Left ventricle myocardium superior (tissue), 1 donor: ENCODE measurements at regions not wholly inside any gene's neighbourhood (a gene's known extent, or its start where the extent isn't known, plus 50 kb on each side); places are given as distances from the start of the nearest gene placed in this dataset.

Experiments
- ATAC-seq: fragments of 200-7000 bp; cut with Tn5 transposase; one replicate; pipeline ENCODE4 v1.9.1; 2020; ENCODE audit warnings: mild to moderate bottlenecking, moderate library complexity
- DNase-seq: peaks from one replicate; pipeline ENCODE4 v3.0.0-alpha.2; 2020
- intact Hi-C: fragments of 100-400 bp; cut with micrococcal nuclease; formaldehyde crosslinking; loops from one replicate; pipeline ENCODE4 v1.11.0; 2022
- donor health status: DM: no; HTN: yes; CAD: no; lungs with severe emphysema.

DNA sequence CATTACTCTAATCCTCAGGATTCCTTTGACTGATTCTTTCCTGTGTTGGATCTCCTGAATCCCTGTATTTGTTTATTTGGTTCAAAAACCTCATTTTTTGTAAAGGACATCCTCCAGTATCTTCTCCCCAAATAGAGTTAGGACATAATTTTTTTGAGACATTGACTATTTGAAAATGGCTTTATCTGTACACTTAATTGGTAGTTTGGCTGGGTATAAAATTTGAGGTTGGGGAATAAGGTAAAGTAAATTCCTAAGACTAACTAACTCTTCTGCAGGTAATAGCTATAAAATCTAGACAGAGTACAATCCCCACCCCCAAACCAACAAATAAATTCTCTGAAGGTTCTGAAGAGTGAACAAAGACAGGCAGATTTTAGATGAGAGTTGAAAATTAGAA is 114.4 kb downstream of the CTTN start:
- ATAC-seq (no peak), DNase-seq (no peak)
- intact Hi-C loops = no loop called here

DNA sequence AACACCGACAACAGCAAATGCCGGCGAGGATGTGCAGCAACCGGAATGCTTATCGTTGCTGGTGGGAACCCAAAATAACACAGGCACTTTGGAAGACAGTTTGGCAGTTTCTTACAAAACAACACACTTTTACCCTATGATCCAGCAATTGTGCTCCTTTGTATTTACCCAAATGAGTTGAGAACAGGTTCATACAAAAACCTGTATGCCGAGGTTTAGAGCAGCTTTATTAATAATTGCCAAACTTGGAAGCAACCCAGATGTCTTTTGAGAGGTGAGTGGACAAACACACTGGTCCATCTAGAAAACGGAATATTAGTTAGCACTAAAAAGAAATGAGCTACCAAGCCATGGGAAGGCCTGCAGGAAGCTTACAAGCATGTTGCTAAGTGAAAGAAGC is 118.9 kb downstream of the CTTN start:
- intact Hi-C loops = no loop called here
- DNase-seq = peak; percentile 2
- no peak for ATAC-seq

DNA sequence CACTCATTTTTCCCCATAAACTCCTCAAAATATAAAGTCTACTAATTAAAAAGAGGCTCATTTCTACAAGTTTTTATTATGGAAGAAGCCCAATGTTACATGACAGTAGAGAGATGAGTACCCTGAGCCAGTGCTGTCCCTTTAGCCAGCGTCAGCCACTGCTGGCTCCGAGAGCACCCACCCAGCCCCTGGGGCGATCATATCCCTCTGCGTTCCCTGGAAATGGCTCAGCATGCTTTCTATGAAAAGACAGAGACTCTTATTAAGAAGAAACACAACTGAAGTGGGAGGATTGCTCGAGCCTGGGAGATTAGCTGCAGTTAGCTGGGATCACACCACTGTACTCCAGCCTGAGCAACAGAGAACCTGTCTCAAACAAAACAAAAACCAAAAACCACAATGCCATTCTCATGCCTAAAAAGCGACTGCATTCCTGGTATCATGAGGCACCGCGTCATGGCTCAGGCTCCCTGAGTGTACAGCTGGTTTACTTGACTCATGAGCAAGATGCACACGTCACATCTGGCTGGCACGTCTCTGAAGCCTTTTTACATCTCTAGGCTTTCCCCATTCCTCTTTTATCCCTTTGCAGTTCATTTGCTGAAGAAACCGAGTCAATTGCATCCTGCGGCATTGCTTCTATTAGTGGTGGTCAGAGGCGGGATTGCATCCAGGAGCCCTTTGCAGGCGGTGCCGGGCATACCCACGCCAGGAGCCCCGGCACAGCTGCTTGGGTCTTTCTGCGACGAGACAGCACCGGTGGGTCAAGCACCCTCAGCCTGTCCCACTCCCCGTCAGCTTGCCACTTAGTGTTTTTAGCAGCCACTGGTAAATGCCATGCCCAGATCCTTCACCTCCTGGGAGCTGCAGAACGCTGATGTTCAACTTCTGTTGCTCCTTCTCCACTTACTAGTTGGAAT is 119.9 kb downstream of the CTTN start:
- ATAC-seq = no peak
- intact Hi-C loops = no loop called here
- DNase-seq = peak; percentile 21

DNA sequence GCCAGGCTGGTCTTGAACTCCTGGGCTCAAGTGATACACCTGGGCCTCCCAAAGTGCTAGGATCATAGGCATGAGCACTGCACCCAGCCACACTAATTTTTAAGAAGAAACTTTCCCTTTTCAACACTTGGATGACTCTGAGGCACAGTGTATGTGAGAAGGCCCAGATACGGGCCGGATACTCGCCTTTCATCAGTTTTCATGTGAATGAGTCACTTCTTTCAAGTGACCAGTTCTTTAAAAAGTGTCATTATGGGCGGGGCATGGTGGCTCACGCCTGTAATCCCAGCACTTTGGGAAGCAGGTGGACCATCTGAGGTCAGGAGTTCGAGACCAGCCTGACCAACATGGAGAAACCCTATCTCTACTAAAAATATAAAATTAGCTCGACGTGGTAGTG is 120.8 kb downstream of the CTTN start:
- no peak for DNase-seq
- intact Hi-C loops = no loop called here

DNA sequence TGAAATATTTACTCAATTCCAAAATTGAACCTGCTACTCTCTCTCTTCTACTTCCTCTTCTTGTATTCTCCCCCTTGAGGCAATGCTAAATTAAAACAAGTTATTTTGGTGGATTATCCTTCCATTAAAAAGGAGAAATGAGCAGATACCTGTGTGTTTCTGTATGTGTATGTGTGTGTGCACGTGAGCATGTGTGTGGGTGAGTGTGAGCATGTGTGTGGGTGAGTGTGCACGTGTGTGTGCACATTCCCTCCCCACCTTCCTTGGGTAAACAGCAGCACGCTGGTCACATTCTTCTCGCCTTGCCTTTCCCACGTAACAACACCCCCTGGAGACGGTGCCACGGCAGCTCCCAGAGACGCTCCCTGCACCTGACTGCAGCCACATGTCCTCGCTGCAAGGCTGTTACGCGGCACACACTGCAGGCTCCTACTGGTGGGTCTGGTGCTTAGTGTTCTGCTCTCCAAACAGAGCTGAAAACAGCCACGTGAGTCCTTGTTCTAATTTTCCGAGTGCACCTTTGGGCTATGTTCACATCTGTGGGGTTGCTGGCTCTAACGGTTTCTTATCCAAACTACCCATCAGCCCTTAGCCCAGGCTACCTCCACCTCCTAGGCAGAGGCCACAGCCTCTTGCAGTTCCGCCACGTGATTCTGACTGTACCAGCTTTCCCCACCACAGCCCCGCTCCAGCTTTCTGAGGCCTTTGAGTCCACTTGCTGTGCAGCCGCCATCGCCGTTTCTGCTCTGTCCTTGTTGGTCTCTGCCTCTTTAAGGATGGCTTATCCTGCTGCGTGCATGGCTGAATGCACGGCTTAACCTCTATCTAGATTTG is 123.4 kb downstream of the CTTN start:
- intact Hi-C loops = no loop called here

More for the DNA sequence above, 120.8 kb downstream of the CTTN start:
- ATAC-seq = no peak

DNA sequence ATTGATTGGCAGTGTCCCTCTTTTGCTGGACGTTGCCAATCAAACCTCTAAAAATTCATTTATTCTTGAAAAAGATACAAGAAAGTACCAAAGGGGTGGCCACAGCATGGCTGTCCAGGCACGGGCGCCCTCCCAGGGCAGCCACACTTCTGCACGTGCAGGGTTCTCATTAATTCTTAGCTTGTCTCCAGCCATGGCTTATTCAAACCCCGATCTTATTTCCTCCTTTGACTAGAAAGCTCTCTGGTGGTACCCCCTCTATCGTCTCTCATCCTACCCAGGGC is 123.9 kb downstream of the CTTN start:
- ATAC-seq = no peak
- intact Hi-C loops = no loop called here
- DNase-seq = no peak

More for the DNA sequence above, 123.4 kb downstream of the CTTN start:
- ATAC-seq (no peak), DNase-seq (peak; percentile 14)

DNA sequence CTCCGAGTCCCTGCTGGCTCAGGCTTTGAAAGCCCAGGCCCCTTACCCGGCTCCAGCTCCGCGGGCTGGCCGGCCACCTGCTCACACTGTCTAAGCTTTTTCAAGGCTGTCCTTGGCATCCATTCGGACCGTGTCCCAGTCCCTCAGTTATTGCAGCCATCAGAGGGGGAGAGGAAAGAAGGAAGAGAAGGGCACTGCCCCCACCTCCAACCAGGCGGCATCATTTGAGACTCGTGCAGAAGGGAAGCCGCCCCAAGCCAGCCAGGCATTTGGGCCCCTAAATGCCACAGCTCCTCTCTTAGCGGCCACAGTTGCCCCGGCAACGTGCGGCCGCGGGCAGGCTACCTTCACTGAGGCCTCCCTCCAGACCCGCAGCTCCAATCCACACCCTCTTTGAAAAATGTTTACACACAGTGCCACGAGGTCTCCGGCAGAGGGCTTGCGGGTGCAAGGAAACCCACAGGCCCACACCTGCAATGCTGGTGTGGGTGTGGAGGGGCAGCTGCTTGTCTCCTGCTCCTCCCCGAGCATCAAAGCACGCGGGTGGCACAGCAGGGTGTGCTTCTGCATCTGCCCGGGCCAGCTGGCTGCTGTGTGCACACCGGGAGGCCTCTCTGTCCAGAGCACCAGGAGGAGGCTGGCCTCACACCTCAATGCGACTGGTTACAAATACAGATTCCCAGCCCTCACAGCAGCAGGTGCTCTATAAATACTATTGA is 124.4 kb downstream of the CTTN start:
- intact Hi-C loops = no loop called here
- DNase-seq (peak; percentile 21), ATAC-seq (no peak)

DNA sequence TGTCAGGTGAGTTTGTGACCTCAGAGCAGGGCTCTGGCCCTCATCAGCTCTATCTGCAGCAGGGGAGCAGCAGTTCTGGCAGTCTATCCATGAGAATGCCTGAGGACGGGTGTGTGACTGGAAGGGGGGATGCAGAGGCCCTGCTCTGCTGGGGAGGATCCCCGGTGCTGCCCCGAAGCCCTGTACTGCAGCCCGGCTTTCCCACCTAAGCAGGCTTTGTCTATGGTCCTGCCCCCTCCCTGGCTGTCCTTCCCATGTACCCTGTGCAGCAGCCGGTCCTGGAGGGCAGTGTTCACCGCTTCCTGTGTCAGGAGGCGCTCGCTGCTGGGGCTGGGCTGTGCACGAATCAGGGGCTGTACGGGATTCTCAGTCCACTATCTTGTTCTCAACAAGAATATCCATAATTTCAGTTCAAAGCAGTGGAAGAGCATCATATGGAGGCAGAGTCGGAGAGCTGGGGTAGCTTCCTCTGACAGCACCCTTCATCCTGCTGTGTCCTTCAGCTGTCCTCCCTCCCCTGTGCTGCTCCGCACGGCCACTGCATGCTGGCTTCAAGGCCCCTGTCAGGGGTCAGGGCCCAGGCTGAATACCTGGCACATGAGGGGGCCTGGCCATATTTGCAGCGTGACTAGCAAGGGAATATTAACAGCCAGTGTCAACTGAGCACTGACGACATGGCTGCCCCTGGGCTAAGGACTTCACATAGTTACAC is 125.2 kb downstream of the CTTN start:
- intact Hi-C loops = no loop called here
- ATAC-seq = no peak
- DNase-seq = peak; percentile 19

DNA sequence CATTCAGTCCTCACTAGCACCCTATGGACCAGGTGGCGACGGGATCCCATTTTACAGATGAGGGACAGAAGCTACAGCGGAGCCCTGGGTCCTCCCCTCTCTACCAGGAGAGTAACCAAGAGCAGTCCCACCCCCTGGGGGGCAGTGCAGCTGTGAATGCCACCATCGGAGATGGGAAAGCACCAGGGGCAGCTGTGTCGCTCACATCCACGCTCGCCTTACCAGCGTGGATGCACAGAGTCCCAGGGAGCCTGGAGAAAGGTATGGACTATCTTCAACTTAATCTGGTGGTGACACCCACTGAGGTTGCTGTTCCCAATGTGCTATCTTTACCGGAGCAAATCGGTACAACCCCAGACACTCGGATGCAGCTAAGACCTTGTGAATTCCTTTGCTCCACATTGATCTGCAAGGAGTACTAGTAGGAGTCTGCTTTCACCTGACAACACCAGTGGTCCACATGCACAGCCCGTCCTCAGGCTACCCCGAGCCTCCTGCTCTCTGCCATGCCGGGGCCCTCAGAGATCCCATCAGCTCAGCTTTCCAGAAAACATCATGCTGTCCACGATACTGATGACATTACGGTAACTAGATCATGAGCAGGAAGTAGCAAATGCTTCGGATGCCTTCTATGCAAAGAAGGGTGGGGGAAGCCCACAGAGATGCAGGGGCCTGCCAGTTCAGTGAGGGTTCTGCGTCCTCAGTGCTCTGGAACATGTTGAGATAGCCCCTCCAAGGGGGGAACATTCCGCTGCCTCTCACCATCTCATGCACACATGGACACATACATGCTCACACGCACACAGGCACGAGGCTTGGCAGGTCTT is 126.0 kb downstream of the CTTN start:
- DNase-seq = peak; percentile 9
- no peak for ATAC-seq

DNA sequence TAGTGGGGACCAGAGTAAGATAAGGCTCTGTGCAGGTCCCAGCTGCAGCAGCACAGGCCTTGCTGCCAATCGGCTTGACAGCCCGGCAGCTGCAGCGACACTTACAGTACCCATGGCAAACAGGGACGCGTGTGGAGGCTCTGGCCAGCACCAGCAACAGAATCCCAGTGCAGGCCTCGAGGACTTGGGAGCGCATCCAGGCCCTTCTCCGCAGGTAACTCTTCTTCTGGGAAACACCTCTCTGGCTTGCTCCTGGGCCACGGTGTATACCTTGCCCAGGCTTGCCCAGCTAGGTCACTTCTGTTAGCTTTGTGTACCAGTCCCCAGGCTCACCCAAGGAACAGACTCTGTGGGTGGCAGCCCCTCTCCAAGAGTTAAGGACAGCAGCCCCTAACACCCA is 126.7 kb downstream of the CTTN start:
- DNase-seq (peak; percentile 26), ATAC-seq (peak; percentile 21)
- intact Hi-C loops = no loop called here

More for the DNA sequence above, 126.0 kb downstream of the CTTN start:
- intact Hi-C loops = no loop called here

DNA sequence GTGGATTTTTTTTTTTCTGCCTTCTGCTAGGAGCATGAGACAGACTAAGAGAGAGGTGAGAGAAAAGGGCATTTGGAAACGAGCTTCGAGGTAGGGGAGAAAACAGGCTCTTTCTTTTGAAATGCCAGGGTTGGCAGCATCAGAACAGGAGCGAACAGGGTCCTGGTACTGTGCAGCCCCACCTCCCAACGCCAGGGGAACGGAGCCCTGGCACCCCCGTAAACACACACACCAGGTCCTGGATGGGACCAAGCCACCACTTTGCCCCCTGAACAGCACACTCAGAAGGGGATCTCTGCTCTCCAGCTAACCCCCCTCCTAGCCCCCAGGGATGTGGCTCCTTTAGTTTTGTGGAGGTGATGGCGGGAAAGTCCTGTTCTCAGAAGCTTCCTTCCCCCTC is 127.1 kb downstream of the CTTN start:
- intact Hi-C loops = no loop called here

DNA sequence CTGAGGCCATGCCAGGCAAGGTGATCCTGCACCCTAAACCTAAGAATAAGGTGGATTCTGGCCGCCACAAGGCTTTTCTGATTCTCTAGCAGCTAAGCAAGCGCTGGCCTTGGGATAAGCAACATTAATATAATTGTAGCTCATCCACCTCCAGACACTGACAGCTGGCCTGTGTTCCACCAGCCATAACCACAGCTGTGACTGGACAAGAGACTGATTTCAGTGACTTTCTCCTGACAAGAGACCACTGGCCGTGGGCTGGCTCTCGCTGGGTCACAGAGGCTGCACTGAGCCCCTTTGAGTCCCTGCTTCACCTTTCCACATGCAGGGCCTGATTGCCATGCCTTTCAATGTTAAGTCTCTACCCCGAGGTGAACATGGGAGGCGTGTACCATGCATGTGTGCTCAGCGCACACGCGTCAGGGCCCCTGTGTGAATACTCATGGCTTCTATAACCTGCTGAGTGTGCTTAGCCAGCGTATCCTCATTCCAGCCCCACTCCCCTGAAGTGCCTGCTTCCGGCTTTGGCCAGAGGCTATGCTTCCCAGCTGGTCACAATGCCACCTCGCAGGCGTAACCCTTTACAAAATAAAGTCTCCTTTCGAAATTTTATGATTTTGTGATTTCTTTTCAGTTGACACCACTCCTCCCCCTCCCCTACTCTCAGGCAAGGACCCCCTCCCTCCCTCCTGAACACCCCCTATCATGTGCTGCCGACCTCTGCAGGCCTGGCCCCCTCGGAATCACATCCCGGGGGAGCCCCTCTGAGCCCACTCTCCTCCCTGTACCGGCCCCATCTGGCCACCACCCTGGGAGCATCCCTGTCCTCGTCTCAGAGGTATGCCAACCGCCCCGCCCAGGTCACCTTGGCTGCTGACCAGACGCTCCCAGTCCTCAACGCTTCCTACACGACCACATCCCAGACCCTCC is 128.1 kb downstream of the CTTN start:
- intact Hi-C loops = no loop called here
- no peak for DNase-seq
- ATAC-seq = no peak

More for the DNA sequence above, 127.1 kb downstream of the CTTN start:
- ATAC-seq (no peak), DNase-seq (peak; percentile 6)

DNA sequence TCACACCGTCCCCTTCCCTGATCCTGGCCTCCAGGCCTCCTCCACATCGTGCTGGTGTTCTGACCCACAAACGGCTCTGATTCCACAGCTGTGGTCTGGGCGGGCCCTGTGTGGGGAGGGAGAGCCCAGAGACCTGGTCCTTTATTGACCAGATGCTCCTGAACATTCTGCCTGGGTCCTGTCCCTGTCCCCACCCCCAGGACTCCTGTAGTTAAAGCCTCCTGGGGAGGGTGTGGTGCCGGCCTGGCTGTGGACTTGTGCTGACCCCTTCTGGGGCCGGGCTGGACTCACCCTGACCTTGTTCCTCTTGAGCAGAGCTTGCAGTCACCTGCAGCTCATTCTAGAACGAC is 128.7 kb downstream of the CTTN start:
- ATAC-seq (no peak), DNase-seq (no peak)
- intact Hi-C loops = no loop called here

DNA sequence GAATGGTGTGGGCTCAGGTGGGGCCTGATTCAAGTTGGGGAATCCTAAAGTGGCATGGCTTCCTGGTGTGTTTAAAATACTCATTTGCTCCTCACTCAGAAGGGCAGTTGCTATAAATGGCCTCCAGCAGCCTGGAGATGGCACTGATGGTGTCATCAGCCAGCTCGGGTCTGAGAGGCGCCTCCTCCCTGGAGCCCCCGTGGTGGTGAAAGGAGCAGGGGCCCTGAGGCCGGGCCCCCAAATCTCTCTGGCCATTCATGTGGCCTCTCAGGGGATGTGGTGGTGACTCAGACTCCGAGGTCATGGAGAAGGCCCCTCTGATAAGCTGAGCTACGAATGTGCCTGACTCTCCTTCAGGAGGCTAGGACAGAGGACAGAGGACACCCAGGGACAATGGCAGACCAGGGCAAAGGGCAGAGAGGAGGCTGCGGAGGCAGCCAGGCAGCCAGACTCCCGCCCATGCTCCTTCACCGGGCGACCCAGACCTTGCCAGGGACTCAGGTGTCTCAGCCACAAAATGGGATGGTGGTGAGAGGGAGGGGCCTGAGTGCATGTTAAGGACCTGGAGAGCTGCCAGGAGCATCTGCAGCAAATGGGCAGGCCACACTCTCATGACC is 129.2 kb downstream of the CTTN start:
- no peak for DNase-seq
- intact Hi-C loops = no loop called here
- ATAC-seq = no peak

DNA sequence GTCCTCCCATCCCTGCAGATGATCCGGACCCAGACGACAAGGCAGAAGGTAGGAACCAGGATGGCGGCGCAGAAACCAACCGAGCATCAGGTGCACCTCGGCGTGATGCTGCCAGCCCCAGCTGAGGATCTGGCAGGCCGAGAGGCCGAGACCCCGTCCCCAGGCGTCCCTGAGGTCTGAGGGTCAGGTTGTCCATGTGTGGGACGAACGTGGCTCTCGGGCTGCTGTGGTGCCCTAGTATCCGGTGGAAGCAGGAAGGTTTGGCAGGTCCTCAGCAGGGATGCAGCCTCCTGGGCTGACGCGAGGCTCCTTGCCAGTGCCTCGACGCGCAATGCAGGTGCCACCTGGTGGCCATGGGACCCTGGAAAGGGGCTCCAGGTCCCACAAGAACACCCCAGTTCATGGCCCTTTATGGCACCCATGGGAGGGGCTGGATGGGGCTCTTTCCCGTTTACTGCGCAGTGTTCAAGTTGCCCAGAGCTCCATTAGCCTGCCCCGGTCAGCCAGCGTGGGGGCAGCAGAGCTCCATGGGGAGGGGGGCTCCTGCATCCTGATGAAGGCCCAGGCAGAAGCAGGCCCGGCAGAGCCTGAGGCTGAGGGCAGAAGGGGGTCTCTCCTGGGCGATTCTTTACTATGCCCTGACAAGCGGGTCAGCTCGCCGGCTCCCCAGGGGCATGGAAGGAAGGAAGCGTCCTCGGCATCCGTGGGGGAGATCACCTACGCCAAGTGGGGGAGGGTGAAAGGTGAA is 129.9 kb downstream of the CTTN start:
- ATAC-seq (no peak), DNase-seq (no peak)
- intact Hi-C loops = no loop called here

DNA sequence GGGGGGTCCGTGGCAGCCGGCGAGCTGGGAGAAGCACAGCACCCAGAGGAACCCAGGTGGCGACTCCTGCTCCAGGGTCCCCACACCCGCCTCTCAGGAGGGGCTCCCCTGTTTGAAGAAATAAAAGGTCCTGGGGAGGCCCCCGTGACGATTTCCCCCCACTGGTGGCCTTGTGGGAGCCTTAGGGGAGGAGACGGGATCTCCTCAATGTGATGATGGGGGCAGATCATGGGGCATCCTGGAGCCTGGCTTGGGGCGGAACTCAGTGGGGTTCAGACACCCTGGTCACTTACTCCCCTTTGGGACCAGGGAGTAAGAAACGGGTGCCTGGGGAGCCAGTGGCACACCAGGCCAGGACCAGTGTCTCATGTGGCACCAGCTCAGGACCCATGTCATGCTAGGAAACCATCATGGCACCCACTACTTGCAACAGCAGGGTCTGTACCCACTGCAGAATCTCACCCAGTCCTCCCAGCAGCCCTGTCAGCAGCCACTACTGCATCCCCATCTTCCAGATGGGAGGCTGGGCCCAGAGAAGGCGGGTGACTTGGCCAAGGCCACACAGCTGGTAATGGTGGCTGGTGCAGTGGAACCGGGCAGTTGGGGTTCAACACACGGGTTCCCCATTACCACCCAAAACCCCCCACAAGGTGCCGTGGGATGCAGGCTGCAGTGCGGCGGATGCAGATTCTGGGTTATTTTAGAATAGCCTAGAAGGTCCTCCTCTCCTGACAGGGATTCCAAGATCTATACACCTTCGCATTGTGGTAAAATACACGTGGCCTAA is 130.7 kb downstream of the CTTN start:
- ATAC-seq (no peak), DNase-seq (no peak)
- intact Hi-C loops = no loop called here
